GM19238 (cell line): ENCODE measurements at regions not wholly inside any gene's neighbourhood (a gene's known extent, or its start where the extent isn't known, plus 50 kb on each side); places are given as distances from the start of the nearest gene placed in this dataset.
A peak's percentile ranks its signal among the peaks of the same experiment; 100 is the strongest.

Experiments used
- DNase-seq: peaks from one replicate; pipeline ENCODE4 v3.0.0; 2011; ENCODE audit warnings: low spot score; ENCODE audit not compliant: insufficient read length

GRCh38 chr18:70463085-70463484, 174.2 kb downstream of the SOCS6 start:
- no peak for DNase-seq

DNA sequence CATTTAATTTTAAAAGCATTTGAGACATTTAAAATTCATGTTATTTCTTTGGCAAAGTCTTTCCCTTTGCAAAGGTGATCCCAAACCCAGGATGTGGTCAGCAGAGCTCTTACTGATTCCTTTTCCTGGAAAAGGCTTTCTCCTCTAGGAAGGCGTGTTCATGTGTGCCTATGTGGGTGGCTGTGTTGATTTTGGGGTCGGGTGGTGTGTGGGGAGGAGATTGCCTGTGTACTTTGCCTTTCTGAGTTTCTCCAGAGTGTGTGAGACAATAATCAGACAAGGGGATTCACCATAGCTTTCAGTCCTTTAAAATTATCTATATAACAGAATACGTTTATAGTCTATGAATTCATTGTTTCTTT, 173.2 kb downstream of the SOCS6 start:
- DNase-seq: no peak

DNA sequence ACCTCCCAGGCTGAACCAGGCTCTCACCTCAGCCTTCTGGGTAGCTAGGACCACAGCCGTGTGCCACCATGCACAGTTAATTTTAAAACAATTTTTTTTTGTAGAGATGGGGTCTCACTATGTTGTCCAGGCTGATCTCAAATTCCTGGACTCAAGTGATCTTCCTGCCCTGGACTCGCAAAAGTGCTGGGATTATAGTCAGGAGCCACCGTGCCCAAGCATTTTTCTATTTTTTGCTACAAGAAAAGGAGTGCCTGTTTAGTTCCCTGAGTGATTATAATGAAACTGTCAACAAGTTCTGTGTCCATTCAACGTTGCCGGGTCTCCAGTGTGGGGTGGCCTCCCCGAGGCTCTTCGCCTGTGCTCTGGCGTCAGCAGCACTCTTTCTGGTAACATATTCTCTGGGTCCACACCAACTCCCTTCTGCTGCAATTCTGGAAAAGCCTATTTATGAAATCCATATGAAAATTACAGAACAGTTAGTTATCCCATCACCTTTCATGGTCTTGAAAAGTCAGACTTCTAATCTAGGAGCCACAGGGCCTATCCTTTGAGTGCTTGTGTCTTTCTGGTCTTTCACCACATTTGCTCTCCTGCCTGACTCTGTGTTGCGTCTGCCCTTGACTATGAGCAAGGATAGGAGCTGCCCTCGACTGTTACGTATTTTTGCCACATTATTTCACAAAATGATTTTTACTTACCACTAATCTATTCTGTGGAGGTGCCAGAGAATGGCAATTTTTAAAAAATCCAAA, 172.7 kb downstream of the SOCS6 start:
- DNase-seq: no peak

GRCh38 chr18:70459731-70460130, 170.9 kb downstream of the SOCS6 start:
- DNase-seq: no peak

- no peak for DNase-seq
Measured at GRCh38 chr18:70459251-70459650, 170.4 kb downstream of the SOCS6 start.

- no peak for DNase-seq
Measured at GRCh38 chr18:70457788-70458187, 168.9 kb downstream of the SOCS6 start.

- DNase-seq: no peak
Measured at GRCh38 chr18:70457223-70457622, 168.4 kb downstream of the SOCS6 start.

GRCh38 chr18:70456376-70456775, 167.5 kb downstream of the SOCS6 start:
- no peak for DNase-seq

DNA sequence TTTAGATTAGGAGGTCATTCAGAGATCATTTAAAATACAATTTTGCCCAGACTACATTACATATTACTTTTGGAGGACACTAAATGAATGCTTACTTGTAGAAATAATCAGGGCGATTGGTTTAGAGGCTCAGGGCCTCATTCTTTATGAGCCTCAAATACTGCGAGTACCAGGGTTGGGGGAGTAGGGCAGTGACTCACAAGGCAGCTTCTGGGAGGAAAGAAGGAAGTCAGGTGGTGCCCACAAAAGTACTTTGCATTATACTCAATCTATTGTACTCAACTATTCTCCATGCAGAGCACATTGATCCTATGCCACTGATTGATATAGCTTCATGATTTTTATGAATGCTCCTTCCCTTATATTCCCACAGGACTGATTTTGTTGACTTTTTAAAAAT, 166.9 kb downstream of the SOCS6 start:
- no peak for DNase-seq

- DNase-seq: peak; percentile 16
Measured at GRCh38 chr18:70454704-70455322, 166.0 kb downstream of the SOCS6 start.

GRCh38 chr18:70453058-70453775, 164.4 kb downstream of the SOCS6 start:
- no peak for DNase-seq

DNA sequence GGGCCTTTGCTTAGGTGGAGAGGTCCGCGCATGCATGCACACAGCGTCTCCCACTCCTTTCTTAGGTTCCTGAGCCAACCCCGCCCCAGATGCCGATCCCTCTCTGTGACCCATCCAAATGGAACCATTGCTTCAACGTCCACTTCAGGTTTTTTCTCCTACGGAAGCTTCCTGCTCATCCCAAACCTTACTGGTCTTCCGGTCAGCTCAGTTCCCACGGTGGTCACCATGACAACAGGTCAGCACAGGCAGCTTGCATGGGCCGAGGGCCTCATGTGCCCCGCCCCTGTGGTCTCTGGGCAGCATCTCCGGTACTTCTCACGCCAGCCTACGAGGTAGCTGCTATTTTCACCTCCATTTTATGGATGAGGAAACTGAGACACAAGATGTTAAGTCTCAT, 163.7 kb downstream of the SOCS6 start:
- DNase-seq: no peak

DNA sequence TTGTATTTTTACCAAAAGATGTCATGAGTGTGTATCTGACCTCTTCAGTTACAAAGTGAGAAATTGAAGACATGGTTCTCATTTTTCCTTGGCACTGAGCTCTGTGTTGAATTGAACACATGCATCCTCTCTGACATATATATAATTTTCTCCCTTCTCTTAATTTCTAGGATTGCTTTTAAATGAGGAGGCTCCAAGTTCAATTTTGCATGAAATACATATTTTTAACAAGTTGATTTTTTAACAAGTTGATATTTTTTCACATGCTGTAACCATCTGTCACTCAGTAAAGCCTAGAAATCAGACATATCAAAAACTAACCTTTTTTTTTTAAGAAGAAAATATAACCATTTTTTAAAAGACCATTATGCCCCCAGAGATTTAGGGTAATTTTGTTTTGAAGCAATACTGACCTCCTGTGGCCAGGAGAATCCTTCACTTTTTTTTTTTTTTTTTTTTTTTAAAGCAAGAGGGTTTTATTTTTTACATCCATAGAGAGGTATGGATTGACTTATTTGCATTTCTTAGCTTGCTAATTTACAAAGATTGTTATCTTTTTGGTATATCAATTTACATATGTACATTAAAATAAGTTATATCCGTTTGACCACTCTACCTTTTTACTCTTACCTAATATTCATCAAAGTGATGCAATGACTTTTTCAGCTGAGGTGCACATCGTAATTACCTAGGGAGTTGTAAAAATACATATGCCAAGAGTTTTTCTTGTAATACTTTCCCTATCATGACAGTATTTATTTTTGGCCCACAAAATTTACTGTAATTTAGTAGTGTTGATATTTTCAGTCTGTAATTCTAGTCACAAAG, 161.8 kb downstream of the SOCS6 start:
- DNase-seq: no peak

DNA sequence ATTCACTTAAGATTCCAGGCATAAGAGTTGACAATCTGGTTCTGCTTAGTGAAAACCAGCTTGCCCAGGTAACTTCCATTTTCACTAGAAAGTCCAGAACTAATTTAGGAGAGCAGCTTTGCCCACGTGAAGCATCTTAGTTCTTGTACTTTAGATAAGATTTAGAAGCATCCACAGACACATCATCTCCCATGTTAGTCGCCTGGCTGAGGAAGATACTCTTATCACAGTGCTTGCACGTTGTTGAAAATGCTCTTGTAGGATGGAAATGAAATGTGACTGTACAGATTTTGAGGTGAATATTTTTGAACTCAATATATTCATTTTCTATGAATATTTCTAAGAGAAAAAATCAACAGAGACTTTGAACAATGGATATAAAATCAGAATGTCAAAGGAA, 159.7 kb downstream of the SOCS6 start:
- DNase-seq: no peak

GRCh38 chr18:70446063-70446462, 157.2 kb downstream of the SOCS6 start:
- no peak for DNase-seq

GRCh38 chr18:70442933-70443332, 154.1 kb downstream of the SOCS6 start:
- DNase-seq: no peak

DNA sequence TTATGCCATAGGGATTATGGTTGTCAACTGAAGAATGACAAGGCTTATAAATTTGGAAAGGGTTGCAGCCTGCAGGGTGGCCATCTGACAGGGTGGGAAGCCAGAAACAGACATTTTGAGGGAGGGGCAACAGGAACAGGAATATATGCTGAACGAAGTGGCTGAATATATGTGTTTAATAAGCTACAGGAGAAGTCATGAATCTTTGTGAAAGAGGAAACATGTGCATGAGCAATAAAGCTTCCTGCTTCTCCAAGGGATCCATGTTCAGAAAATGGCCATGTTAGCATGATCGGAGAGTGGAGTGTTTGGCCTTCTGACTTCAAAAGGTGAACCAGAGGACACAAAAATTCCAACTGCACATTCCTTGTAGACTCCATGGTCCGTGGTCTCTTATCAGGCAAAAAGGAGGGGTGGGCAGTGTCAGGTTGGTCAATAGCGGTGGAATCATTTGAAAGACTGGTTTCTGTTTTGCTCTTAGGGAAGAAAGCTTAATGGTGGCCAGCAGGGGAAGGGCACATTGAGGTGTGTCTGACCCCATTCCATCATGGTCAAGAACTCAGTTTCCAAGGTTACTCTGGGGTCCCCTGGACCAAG, 144.1 kb downstream of the SOCS6 start:
- DNase-seq: no peak

- DNase-seq: no peak
Measured at GRCh38 chr18:70431203-70431624, 142.4 kb downstream of the SOCS6 start.

DNA sequence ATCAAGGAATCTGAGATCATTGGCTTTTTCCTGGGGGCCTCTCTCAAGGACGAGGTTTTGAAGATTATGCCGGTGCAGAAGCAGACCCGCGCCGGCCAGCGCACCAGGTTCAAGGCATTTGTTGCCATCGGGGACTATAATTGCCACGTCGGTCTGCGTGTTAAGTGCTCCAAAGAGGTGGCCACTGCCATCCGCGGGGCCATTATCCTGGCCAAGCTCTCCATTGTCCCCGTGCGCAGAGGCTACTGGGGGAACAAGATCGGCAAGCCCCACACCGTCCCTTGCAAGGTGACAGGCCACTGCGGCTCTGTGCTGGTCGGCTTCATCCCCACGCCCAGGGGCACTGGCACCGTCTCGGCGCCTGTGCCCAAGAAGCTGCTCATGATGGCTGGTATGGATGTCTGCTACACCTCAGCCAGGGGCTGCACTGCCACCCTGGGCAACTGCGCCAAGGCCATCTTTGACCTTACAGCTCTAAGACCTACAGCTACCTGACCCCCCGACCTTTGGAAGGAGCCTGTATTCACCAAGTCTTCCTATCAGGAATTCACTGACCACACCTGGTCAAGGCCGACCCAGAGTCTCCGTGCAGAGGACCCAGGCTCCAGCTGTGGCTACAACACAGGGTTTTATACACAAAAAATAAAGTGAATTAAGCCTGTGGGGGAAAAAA, 141.8 kb downstream of the SOCS6 start:
- no peak for DNase-seq

DNA sequence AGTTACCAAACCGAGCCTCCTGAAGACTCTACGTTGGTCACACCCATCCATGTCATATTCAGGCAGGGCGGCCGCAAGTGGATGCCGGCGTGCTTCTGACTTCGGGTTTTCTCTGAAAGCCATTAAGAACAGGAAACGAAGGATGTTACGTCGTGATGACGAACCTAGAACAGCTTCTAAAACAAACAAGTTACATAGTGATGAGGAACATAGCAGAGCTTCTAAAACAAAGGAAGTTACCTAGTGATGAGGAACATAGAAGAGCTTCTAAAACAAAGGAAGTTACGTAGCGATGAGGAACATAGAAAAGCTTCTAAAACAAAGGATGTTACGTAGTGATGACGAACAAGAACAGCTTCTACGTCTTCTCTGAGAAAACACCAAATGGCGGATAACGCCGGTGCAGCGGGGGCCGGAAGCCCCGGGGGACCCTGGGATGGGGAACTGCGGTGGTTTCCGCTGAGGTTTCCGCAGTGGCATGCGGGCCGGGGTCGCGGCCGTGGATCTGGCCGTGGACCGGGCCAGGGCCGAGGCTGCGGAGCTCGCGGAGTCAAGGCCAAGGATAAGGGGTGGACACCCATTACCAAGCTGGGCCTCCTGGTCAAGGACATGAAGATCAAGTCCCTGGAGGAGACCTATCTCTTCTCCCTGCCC, 141.1 kb downstream of the SOCS6 start:
- no peak for DNase-seq
